ENCODE measurements at regions not wholly inside any gene's neighbourhood (a gene's known extent, or its start where the extent isn't known, plus 50 kb on each side); places are given as distances from the start of the nearest gene placed in this dataset.
A peak's percentile ranks its signal among the peaks of the same experiment; 100 is the strongest.
"Not testable (repeated sequence)": the region's sequence is repeated elsewhere in the genome, so short reads cannot be mapped to it uniquely, and the experiment has no call there.

- DNase-seq: no peak
Measured at GRCh38 chr7:9240001-9240400, 806.6 kb downstream of the NXPH1 start.

- no peak for DNase-seq
Measured at GRCh38 chr7:9241826-9242225, 808.4 kb downstream of the NXPH1 start.

- DNase-seq: no peak
Measured at GRCh38 chr7:9242636-9243035, 809.2 kb downstream of the NXPH1 start.

- DNase-seq: peak; percentile 14
Measured at GRCh38 chr7:9250876-9251275, 817.5 kb downstream of the NXPH1 start.

GRCh38 chr7:9264395-9264794 lies 831.0 kb downstream of the NXPH1 start:
- no peak for DNase-seq

GRCh38 chr7:9280088-9280487 lies 846.7 kb downstream of the NXPH1 start:
- no peak for DNase-seq

GRCh38 chr7:9283246-9283645 lies 849.8 kb downstream of the NXPH1 start:
- no peak for DNase-seq

- no peak for DNase-seq
Measured at GRCh38 chr7:9302436-9302835, 869.0 kb downstream of the NXPH1 start.

- DNase-seq: no peak
Measured at GRCh38 chr7:9307131-9307530, 873.7 kb downstream of the NXPH1 start.

GRCh38 chr7:9324513-9324912 lies 891.1 kb downstream of the NXPH1 start:
- no peak for DNase-seq

GRCh38 chr7:9328296-9328695 lies 894.9 kb downstream of the NXPH1 start:
- no peak for DNase-seq

GRCh38 chr7:9349625-9350024 lies 916.2 kb downstream of the NXPH1 start:
- DNase-seq: no peak

- no peak for DNase-seq
Measured at GRCh38 chr7:9391221-9391620, 957.8 kb downstream of the NXPH1 start.

- no peak for DNase-seq
Measured at GRCh38 chr7:9391984-9392383, 958.6 kb downstream of the NXPH1 start.

- DNase-seq: not testable (repeated sequence)
Measured at GRCh38 chr7:9404386-9404785, 971.0 kb downstream of the NXPH1 start.

GRCh38 chr7:9407816-9408215 lies 974.4 kb downstream of the NXPH1 start:
- no peak for DNase-seq

- DNase-seq: no peak
Measured at GRCh38 chr7:9453521-9453920, 1020.1 kb downstream of the NXPH1 start.

- no peak for DNase-seq
Measured at GRCh38 chr7:9488555-9488954, 1055.1 kb downstream of the NXPH1 start.

- peak; percentile 7 for DNase-seq
Measured at GRCh38 chr7:9498303-9498702, 1064.9 kb downstream of the NXPH1 start.

- no peak for DNase-seq
Measured at GRCh38 chr7:9502269-9502668, 1068.9 kb downstream of the NXPH1 start.

- no peak for DNase-seq
Measured at GRCh38 chr7:9504678-9505077, 1071.3 kb downstream of the NXPH1 start.

GRCh38 chr7:9505516-9505915 lies 1072.1 kb downstream of the NXPH1 start:
- DNase-seq: no peak

GRCh38 chr7:9507290-9507689 lies 1073.9 kb downstream of the NXPH1 start:
- DNase-seq: no peak

- no peak for DNase-seq
Measured at GRCh38 chr7:9516662-9517061, 1083.3 kb downstream of the NXPH1 start.

GRCh38 chr7:9523579-9523978 lies 1090.2 kb downstream of the NXPH1 start:
- DNase-seq: no peak

- not testable (repeated sequence) for DNase-seq
Measured at GRCh38 chr7:9552431-9552830, 1119.0 kb downstream of the NXPH1 start.
